Stomach smooth muscle (tissue), 2 donors: ENCODE measurements at regions not wholly inside any gene's neighbourhood (a gene's known extent, or its start where the extent isn't known, plus 50 kb on each side); places are given as distances from the start of the nearest gene placed in this dataset.
"Not testable (repeated sequence)": the region's sequence is repeated elsewhere in the genome, so short reads cannot be mapped to it uniquely, and the experiment has no call there.

Experiments
- H3K27ac ChIP-seq: one replicate; pipeline ENCODE4 v1.7.0; 2013; ENCODE audit warnings: mild to moderate bottlenecking, low read length, inconsistent platforms
- H3K27me3 ChIP-seq, 2 donors: one replicate each; pipeline ENCODE4 v1.7.0; 2013; ENCODE audit warnings: low read length in 2 of 2; ENCODE audit not compliant: insufficient read depth in 2 of 2, control insufficient read depth in 1 of 2
- H3K36me3 ChIP-seq, 2 donors: one replicate each; pipeline ENCODE4 v1.7.0; 2013; ENCODE audit warnings: low read length in 2 of 2; ENCODE audit not compliant: control insufficient read depth in 2 of 2, insufficient read depth in 2 of 2
- H3K4me1 ChIP-seq: one replicate; pipeline ENCODE4 v1.7.0; 2013; ENCODE audit warnings: low read length; ENCODE audit not compliant: control insufficient read depth, insufficient read depth
- H3K4me3 ChIP-seq, 2 donors: one replicate each; pipeline ENCODE4 v1.7.0; 2013; ENCODE audit warnings: low read length in 2 of 2
- H3K9ac ChIP-seq, 2 donors: one replicate each; pipeline ENCODE4 v1.7.0; 2013; ENCODE audit warnings: low read length in 2 of 2, mild to moderate bottlenecking in 1 of 2
- H3K9me3 ChIP-seq, 2 donors: one replicate each; pipeline ENCODE4 v1.7.0; 2013; ENCODE audit warnings: low read length in 2 of 2; ENCODE audit not compliant: control insufficient read depth in 2 of 2
- donor health status: healthy.
- donor health status: Pancreatic carcinoma.

- Histone ChIP-seq H3K4me3 (no peak overlapping the region), H3K9ac (no peak overlapping the region), H3K27me3 (no peaks in the 10 kb centered on the region), H3K27ac (no peak overlapping the region), H3K4me1 (no peaks in the 10 kb centered on the region), H3K36me3 (no peaks in the 10 kb centered on the region), H3K9me3 (no peaks in the 10 kb centered on the region)
Observed at GRCh38 chr14:37988472-37988871, 219.2 kb upstream of the SSTR1 start.

GRCh38 chr14:37991027-37991426 lies 216.7 kb upstream of the SSTR1 start:
- Histone ChIP-seq H3K27me3 (no peaks in the 10 kb centered on the region), H3K9ac (no peak overlapping the region), H3K4me3 (no peak overlapping the region), H3K4me1 (no peaks in the 10 kb centered on the region), H3K27ac (no peak overlapping the region), H3K9me3 (no peaks in the 10 kb centered on the region), H3K36me3 (no peaks in the 10 kb centered on the region)

- no peaks in the 10 kb centered on the region for H3K4me1 ChIP-seq
- H3K9ac ChIP-seq, result no peak overlapping the region
- no peaks in the 10 kb centered on the region for H3K27me3 ChIP-seq
- H3K36me3 ChIP-seq, result no peaks in the 10 kb centered on the region
- H3K9me3 ChIP-seq, result no peaks in the 10 kb centered on the region
- H3K27ac ChIP-seq, result no peak overlapping the region
- no peak overlapping the region for H3K4me3 ChIP-seq
Observed at GRCh38 chr14:37992499-37992898, 215.2 kb upstream of the SSTR1 start.

GRCh38 chr14:37994846-37995372 lies 212.8 kb upstream of the SSTR1 start:
- no peak overlapping the region for H3K27ac ChIP-seq
- H3K9me3 ChIP-seq, result no peaks in the 10 kb centered on the region
- no peak overlapping the region for H3K4me3 ChIP-seq
- no peaks in the 10 kb centered on the region for H3K4me1 ChIP-seq
- no peak overlapping the region for H3K9ac ChIP-seq
- H3K27me3 ChIP-seq, result no peaks in the 10 kb centered on the region
- H3K36me3 ChIP-seq, result no peaks in the 10 kb centered on the region

GRCh38 chr14:37997017-37997416 lies 210.7 kb upstream of the SSTR1 start:
- Histone ChIP-seq H3K27me3 (no peaks in the 10 kb centered on the region), H3K4me3 (no peak overlapping the region), H3K9me3 (no peaks in the 10 kb centered on the region), H3K27ac (no peak overlapping the region), H3K4me1 (no peaks in the 10 kb centered on the region), H3K9ac (no peak overlapping the region), H3K36me3 (no peaks in the 10 kb centered on the region)

GRCh38 chr14:38000340-38000739 lies 207.4 kb upstream of the SSTR1 start:
- no peak overlapping the region for H3K4me3 ChIP-seq
- H3K9ac ChIP-seq, result no peak overlapping the region
- no peaks in the 10 kb centered on the region for H3K9me3 ChIP-seq
- no peaks in the 10 kb centered on the region for H3K4me1 ChIP-seq
- no peak overlapping the region for H3K27ac ChIP-seq
- H3K27me3 ChIP-seq, result no peaks in the 10 kb centered on the region
- H3K36me3 ChIP-seq, result no peaks in the 10 kb centered on the region

- Histone ChIP-seq H3K27ac (no peak overlapping the region), H3K9ac (no peak overlapping the region), H3K9me3 (no peaks in the 10 kb centered on the region), H3K4me1 (no peaks in the 10 kb centered on the region), H3K27me3 (no peaks in the 10 kb centered on the region), H3K4me3 (no peak overlapping the region), H3K36me3 (no peaks in the 10 kb centered on the region)
Observed at GRCh38 chr14:38001501-38001900, 206.2 kb upstream of the SSTR1 start.

- Histone ChIP-seq H3K27ac (no peak overlapping the region), H3K9me3 (no peaks in the 10 kb centered on the region), H3K9ac (no peak overlapping the region), H3K4me3 (no peak overlapping the region), H3K27me3 (no peaks in the 10 kb centered on the region), H3K36me3 (no peaks in the 10 kb centered on the region), H3K4me1 (no peaks in the 10 kb centered on the region)
Observed at GRCh38 chr14:38003746-38004609, 203.7 kb upstream of the SSTR1 start.

GRCh38 chr14:38004610-38004879 lies 203.2 kb upstream of the SSTR1 start:
- no peak overlapping the region for H3K4me3 ChIP-seq
- no peaks in the 10 kb centered on the region for H3K36me3 ChIP-seq
- no peak overlapping the region for H3K27ac ChIP-seq
- no peaks in the 10 kb centered on the region for H3K9me3 ChIP-seq
- no peaks in the 10 kb centered on the region for H3K4me1 ChIP-seq
- no peaks in the 10 kb centered on the region for H3K27me3 ChIP-seq
- H3K9ac ChIP-seq, result no peak overlapping the region

GRCh38 chr14:38011156-38011555 lies 196.5 kb upstream of the SSTR1 start:
- not testable (repeated sequence) for H3K4me3 ChIP-seq, H3K27me3 ChIP-seq, H3K27ac ChIP-seq, H3K36me3 ChIP-seq, H3K9ac ChIP-seq, H3K4me1 ChIP-seq
- H3K9me3 ChIP-seq, result peaks cover 9 to 12% of the 10 kb centered on the region in 2 donors

- H3K4me1 ChIP-seq, result no peaks in the 10 kb centered on the region
- no peaks in the 10 kb centered on the region for H3K36me3 ChIP-seq
- no peak overlapping the region for H3K9ac ChIP-seq
- no peak overlapping the region for H3K4me3 ChIP-seq
- no peak overlapping the region for H3K27ac ChIP-seq
- no peaks in the 10 kb centered on the region for H3K27me3 ChIP-seq
- H3K9me3 ChIP-seq, result peaks cover 11 to 12% of the 10 kb centered on the region in 2 donors
Observed at GRCh38 chr14:38012056-38012455, 195.6 kb upstream of the SSTR1 start.
